ENCODE measurements at regions not wholly inside any gene's neighbourhood (a gene's known extent, or its start where the extent isn't known, plus 50 kb on each side); places are given as distances from the start of the nearest gene placed in this dataset.

- TF ChIP-seq POLR2A (IDR thresholded peaks at IDR 0.05; ENCODE audit: low read depth, low read length): no peak
- TF ChIP-seq POLR2AphosphoS5 (IDR thresholded peaks at IDR 0.05; ENCODE audit: low read depth, low read length): no peak
- TF ChIP-seq TAF1 (IDR thresholded peaks at IDR 0.05; ENCODE audit: low read depth, low read length): no peak
- no peak for TF ChIP-seq PAX5 (IDR thresholded peaks at IDR 0.05; ENCODE audit: insufficient read depth, low read length, severe bottlenecking)
These were observed 352.0 kb downstream of the TSHZ3 start for GRCh38 chr19:30997222-30997621.
